Sigmoid colon (tissue), 6 donors: ENCODE measurements at regions not wholly inside any gene's neighbourhood (a gene's known extent, or its start where the extent isn't known, plus 50 kb on each side); places are given as distances from the start of the nearest gene placed in this dataset.

Source experiments
- DNase-seq: peaks from one replicate; pipeline ENCODE4 v3.0.0-alpha.2; 2019
- H3K27ac ChIP-seq, 4 donors: fragments of 200-600 bp; sonication (generic); one replicate each; pipeline ENCODE4 v1.5.1; 2016 to 2019; ENCODE audit warnings: mild to moderate bottlenecking in 1 of 4
- H3K27me3 ChIP-seq, 3 donors: fragments of 200-600 bp; sonication (generic); one replicate each; pipeline ENCODE4 v1.5.1; 2019; ENCODE audit warnings: mild to moderate bottlenecking in 1 of 3
- H3K36me3 ChIP-seq, 4 donors: fragments of 200-600 bp; sonication (generic); one replicate each; pipeline ENCODE4 v1.5.1; 2016 to 2019
- H3K4me1 ChIP-seq, 4 donors: fragments of 200-600 bp; sonication (generic); one replicate each; pipeline ENCODE4 v1.5.1; 2017 to 2019
- H3K4me3 ChIP-seq, 4 donors: fragments of 200-600 bp; sonication (generic); one replicate each; pipeline ENCODE4 v1.5.1; 2017 to 2019; ENCODE audit warnings: mild to moderate bottlenecking in 2 of 4, moderate library complexity in 1 of 4
- H3K9me3 ChIP-seq, 4 donors: fragments of 200-600 bp in 3 of 4; sonication (generic) in 3 of 4; one replicate each; pipeline versions ENCODE4 v1.5.1 to v1.6.1; 2013 to 2019
- EP300 ChIP-seq, 4 donors: sonication (generic); formaldehyde crosslinking; IDR thresholded peaks; one replicate each; pipeline ENCODE4 v1.6.1; 2017; ENCODE audit warnings: antibody characterized with exemption in 4 of 4
- POLR2A ChIP-seq, 2 donors: fragments of 450-650 bp; IDR thresholded peaks; one replicate each; pipeline ENCODE4 v1.6.1; 2016; ENCODE audit warnings: antibody characterized with exemption in 2 of 2, mild to moderate bottlenecking in 2 of 2, moderate library complexity in 2 of 2
- POLR2AphosphoS5 ChIP-seq, 4 donors: sonication (generic); formaldehyde crosslinking; IDR thresholded peaks; one replicate each; pipeline ENCODE4 v1.6.1; 2017; ENCODE audit warnings: antibody characterized with exemption in 4 of 4
- WGBS, 2 donors: extraction: QIAGEN DNeasy Blood & Tissue Kit; methylation state at CpG; one replicate each; pipeline ENCODE4 v1.1.7; 2013; 5-methylcytosine and 5-hydroxymethylcytosine counted together
- intact Hi-C: fragments of 100-400 bp; cut with DNase I; formaldehyde crosslinking; loops from one replicate; pipeline ENCODE4 v1.15.1; 2023
- TF ChIP-seq, protein P1 (sequence below), 4 experiments: fragments of 450-650 bp in 3 of 4; fragments of 200-600 bp in 1 of 4; IDR thresholded peaks; one replicate each; pipeline ENCODE4 v1.5.1; 2016 to 2019; ENCODE audit warnings: antibody characterized with exemption in 4 of 4, mild to moderate bottlenecking in 3 of 4, moderate library complexity in 2 of 4
- donor health status: healthy with polysubstance abuse.
- donor health status: healthy.

DNA sequence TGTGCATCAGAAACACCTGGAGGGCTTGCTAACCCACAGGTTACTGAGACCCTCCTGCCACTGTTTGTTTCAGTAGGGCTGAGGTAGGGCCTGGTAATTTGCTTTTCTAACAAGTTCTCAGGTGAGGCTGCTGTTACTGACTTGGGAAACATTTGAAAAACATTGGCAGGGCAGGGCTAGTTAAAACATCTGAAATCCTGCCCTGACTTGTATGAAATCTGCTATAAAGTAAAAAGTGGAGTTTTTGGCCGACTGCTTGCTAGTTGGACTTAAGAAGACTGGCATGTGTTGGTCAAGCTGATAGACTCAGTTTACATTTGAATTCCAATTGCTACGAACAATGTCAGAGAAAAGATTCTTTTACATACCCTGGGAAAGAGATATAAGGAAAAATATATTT lies 111.6 kb upstream of the DLX2 start:
- intact Hi-C loops, result no loop called here
- Histone ChIP-seq H3K27ac (no peak overlapping the region), H3K27me3 (no peaks in the 10 kb centered on the region), H3K9me3 (no peaks in the 10 kb centered on the region), H3K36me3 (no peaks in the 10 kb centered on the region), H3K4me3 (no peak overlapping the region), H3K4me1 (no peaks in the 10 kb centered on the region)
- no peak for TF ChIP-seq POLR2AphosphoS5 (IDR thresholded peaks at IDR 0.05)
- TF ChIP-seq POLR2A (IDR thresholded peaks at IDR 0.05), result no peak
- no peak for TF ChIP-seq EP300 (IDR thresholded peaks at IDR 0.05)
- TF ChIP-seq, protein P1, sequence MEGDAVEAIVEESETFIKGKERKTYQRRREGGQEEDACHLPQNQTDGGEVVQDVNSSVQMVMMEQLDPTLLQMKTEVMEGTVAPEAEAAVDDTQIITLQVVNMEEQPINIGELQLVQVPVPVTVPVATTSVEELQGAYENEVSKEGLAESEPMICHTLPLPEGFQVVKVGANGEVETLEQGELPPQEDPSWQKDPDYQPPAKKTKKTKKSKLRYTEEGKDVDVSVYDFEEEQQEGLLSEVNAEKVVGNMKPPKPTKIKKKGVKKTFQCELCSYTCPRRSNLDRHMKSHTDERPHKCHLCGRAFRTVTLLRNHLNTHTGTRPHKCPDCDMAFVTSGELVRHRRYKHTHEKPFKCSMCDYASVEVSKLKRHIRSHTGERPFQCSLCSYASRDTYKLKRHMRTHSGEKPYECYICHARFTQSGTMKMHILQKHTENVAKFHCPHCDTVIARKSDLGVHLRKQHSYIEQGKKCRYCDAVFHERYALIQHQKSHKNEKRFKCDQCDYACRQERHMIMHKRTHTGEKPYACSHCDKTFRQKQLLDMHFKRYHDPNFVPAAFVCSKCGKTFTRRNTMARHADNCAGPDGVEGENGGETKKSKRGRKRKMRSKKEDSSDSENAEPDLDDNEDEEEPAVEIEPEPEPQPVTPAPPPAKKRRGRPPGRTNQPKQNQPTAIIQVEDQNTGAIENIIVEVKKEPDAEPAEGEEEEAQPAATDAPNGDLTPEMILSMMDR (IDR thresholded peaks at IDR 0.05), result no peak
- no peak for DNase-seq
- 93 to 98% methylated on average over 2 of the region's 2 CpGs for WGBS, 2 donors

DNA sequence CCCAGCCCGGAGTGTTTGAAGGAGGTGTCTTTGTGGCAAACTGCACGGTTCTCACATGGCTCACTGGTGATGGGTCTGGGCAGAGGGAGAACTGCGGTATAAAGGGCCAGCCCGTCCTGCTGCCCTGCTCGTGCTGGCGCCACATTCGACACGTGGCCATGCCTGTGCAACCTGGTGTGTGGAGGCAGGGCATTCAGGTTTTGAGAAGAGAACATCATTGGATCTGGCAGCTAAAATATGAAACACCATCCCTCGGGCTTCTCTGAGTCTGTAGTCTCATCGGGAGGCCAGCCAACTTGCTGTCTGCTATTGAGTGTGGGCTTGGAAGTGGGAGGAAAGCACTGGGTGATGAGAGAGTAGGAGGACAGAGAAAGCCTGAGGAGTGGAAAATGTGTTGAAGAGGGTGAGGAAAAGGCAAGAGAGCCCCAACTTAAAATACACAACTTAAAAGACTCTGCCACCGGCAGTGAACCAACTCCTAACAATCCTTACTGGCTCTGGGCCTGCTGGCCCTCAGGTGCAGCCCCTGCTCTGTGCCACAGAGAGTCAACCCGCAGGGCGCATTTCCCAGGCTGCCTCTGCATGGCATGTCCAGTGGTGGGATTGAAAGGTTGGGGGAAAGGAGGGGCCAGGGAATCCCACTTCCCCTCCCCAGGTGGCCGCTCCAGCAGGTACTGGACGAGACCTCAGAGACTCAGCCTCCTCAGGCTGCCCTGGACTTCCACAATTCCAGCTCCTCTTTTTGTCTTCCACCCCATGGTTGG lies 112.7 kb upstream of the DLX2 start:
- Histone ChIP-seq H3K4me1 (no peaks in the 10 kb centered on the region), H3K4me3 (no peak overlapping the region), H3K27me3 (no peaks in the 10 kb centered on the region), H3K36me3 (no peaks in the 10 kb centered on the region), H3K27ac (no peak overlapping the region), H3K9me3 (no peaks in the 10 kb centered on the region)
- no peak for DNase-seq
- intact Hi-C loops, result no loop called here
- 92 to 96% methylated on average over 15 of the region's 15 CpGs for WGBS, 2 donors
- TF ChIP-seq POLR2AphosphoS5 (IDR thresholded peaks at IDR 0.05) (no peak), POLR2A (IDR thresholded peaks at IDR 0.05) (no peak), EP300 (IDR thresholded peaks at IDR 0.05) (no peak)
- TF ChIP-seq, protein P1 (IDR thresholded peaks at IDR 0.05), result no peak

DNA sequence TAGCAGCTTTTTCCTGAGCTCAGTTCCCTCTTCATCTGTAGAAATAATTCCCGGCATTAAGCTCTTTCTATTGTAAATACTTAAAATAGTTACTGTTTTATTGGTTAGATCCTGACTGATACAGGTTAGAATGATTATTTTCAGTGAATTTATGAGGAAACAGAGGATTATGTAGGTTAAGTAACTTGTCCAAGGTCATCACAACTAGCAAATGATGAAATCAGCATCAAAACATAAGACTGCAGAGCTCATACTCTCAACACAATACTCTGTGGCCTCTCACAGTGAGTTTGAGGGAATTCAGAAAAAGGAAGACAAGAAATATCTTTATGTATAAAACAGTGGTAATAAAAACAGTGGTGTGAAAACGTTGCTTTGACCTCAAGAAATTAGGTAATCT lies 113.2 kb upstream of the DLX2 start:
- Histone ChIP-seq H3K9me3 (no peaks in the 10 kb centered on the region), H3K4me3 (no peak overlapping the region), H3K27ac (no peak overlapping the region), H3K4me1 (no peaks in the 10 kb centered on the region), H3K36me3 (no peaks in the 10 kb centered on the region), H3K27me3 (no peaks in the 10 kb centered on the region)
- 52 to 58% methylated on average over 2 of the region's 2 CpGs for WGBS, 2 donors
- no peak for DNase-seq
- TF ChIP-seq POLR2AphosphoS5 (IDR thresholded peaks at IDR 0.05) (no peak), POLR2A (IDR thresholded peaks at IDR 0.05) (no peak), EP300 (IDR thresholded peaks at IDR 0.05) (no peak)
- TF ChIP-seq, protein P1 (IDR thresholded peaks at IDR 0.05), result no peak
- intact Hi-C loops, result no loop called here

DNA sequence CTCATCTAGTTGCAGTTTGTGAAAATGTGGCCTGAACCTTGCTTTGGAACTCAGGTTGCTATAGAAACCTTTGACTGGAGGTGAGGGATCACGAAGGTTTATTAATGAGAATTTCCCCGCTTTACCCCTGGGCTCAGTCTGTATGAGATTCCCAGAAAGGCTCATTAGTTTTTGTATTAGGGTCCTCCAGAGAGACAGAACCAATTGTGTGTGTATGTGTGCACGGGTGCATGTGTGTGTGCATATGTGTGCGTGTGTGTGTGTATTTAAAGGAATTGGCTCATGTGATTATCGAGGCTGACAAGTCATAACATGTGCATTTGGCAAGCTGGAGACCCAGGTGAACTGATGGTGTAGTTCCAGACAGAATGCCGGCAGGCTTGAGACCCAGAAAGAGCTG lies 113.8 kb upstream of the DLX2 start:
- no peak for DNase-seq
- no peaks in the 10 kb centered on the region for H3K9me3 ChIP-seq
- WGBS, 2 donors, result 93% methylated on average over 6 of the region's 6 CpGs
- TF ChIP-seq, protein P1 (IDR thresholded peaks at IDR 0.05), result no peak
- TF ChIP-seq EP300 (IDR thresholded peaks at IDR 0.05), result no peak
- H3K4me3 ChIP-seq, result no peak overlapping the region
- no peaks in the 10 kb centered on the region for H3K36me3 ChIP-seq
- H3K4me1 ChIP-seq, result no peaks in the 10 kb centered on the region
- intact Hi-C loops, result no loop called here
- H3K27ac ChIP-seq, result no peak overlapping the region
- no peaks in the 10 kb centered on the region for H3K27me3 ChIP-seq

DNA sequence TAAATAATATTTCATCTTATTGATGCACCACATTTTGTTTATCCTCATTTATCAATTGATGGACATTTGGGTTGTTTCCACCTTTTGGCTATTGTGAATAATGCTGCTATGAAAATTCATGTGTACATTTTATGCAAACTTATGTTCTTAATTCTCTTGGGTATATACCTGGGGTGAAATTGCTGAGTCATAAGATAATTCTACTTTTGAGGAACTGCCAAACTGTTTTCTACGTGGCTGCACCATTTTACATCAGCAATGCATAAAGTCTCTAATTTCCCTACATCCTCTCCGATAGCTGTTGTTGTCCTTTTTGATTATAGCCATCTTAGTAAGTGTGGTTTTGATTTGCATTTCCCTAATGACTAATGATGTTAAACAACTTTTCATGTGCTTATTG lies 116.5 kb upstream of the DLX2 start:
- H3K27me3 ChIP-seq, result no peaks in the 10 kb centered on the region
- no peaks in the 10 kb centered on the region for H3K36me3 ChIP-seq
- intact Hi-C loops, result no loop called here
- TF ChIP-seq POLR2AphosphoS5 (IDR thresholded peaks at IDR 0.05) (no peak), EP300 (IDR thresholded peaks at IDR 0.05) (no peak), POLR2A (IDR thresholded peaks at IDR 0.05) (no peak)
- TF ChIP-seq, protein P1 (IDR thresholded peaks at IDR 0.05), result no peak
- H3K9me3 ChIP-seq, result no peaks in the 10 kb centered on the region
- 68 to 77% methylated on average over 2 of the region's 2 CpGs for WGBS, 2 donors
- no peak overlapping the region for H3K27ac ChIP-seq
- DNase-seq, result no peak
- no peaks in the 10 kb centered on the region for H3K4me1 ChIP-seq
- no peak overlapping the region for H3K4me3 ChIP-seq
